Endothelial cell of umbilical vein (primary cell): ENCODE measurements at regions not wholly inside any gene's neighbourhood (a gene's known extent, or its start where the extent isn't known, plus 50 kb on each side); places are given as distances from the start of the nearest gene placed in this dataset.

Experiments used
- CTCF ChIP-seq, 2 donors: IDR thresholded peaks; 1 replicate in 1 of 2; 2 replicates in 1 of 2; pipeline ENCODE4 v1.5.1; 2011; ENCODE audit warnings: low read length in 2 of 2, mild to moderate bottlenecking in 2 of 2, moderate library complexity in 2 of 2, control low read depth in 1 of 2, inconsistent platforms in 1 of 2, low read depth in 1 of 2; ENCODE audit not compliant: insufficient read depth in 1 of 2; ENCODE audit errors: extremely low read depth in 1 of 2
- POLR2A ChIP-seq: IDR thresholded peaks from 2 replicates; pipeline ENCODE4 v1.6.1; 2012; ENCODE audit warnings: low read depth, mild to moderate bottlenecking, control low read depth, low read length

- TF ChIP-seq CTCF (IDR thresholded peaks at IDR 0.05; ENCODE audit: extremely low read depth in 1 of 2, insufficient read depth in 1 of 2, low read depth in 1 of 2, low read length in 2 of 2) (no peak), POLR2A (no peak)
These were observed 609.5 kb upstream of the FAT1 start for GRCh38 chr4:187333151-187333550.
